Adrenal gland (tissue), 9 donors: ENCODE measurements at regions not wholly inside any gene's neighbourhood (a gene's known extent, or its start where the extent isn't known, plus 50 kb on each side); places are given as distances from the start of the nearest gene placed in this dataset.
"Not testable (repeated sequence)": the region's sequence is repeated elsewhere in the genome, so short reads cannot be mapped to it uniquely, and the experiment has no call there.

Experiments
- DNase-seq, 7 donors: peaks; one replicate each; pipeline ENCODE4 v3.0.0-alpha.2; 2019 to 2020
- H3K27ac ChIP-seq, 5 donors: fragments of 200-600 bp; sonication (generic) in 4 of 5; 1 replicate in 3 of 5; 2 replicates in 2 of 5; pipeline versions ENCODE4 v1.5.1 to v1.8.0; 2016 to 2020; ENCODE audit warnings: mild to moderate bottlenecking in 1 of 5
- H3K27me3 ChIP-seq: fragments of 200-600 bp; 2 replicates; pipeline ENCODE4 v1.8.0; 2021
- H3K36me3 ChIP-seq, 2 donors: fragments of 200-600 bp; replicated peaks in 1 of 2; 1 replicate in 1 of 2; 2 replicates in 1 of 2; pipeline versions ENCODE4 v1.5.1 to v1.8.0; 2018 to 2022
- H3K4me1 ChIP-seq, 2 donors: fragments of 200-600 bp; replicated peaks in 1 of 2; 1 replicate in 1 of 2; 2 replicates in 1 of 2; pipeline versions ENCODE4 v1.5.1 to v1.8.0; 2018 to 2021
- H3K4me3 ChIP-seq, 4 donors: fragments of 200-600 bp; sonication (generic) in 3 of 4; one replicate each; pipeline ENCODE4 v1.5.1; 2016 to 2018
- H3K9me3 ChIP-seq, 3 donors: fragments of 200-600 bp; sonication (generic) in 1 of 3; replicated peaks in 1 of 3; 1 replicate in 2 of 3; 2 replicates in 1 of 3; pipeline versions ENCODE4 v1.5.1 to v1.8.0; 2016 to 2021
- CTCF ChIP-seq, 6 experiments: fragments of 450-650 bp in 4 of 6; fragments of 200-600 bp in 2 of 6; sonication (generic) in 1 of 6; IDR thresholded peaks; 1 replicate in 5 of 6; 2 replicates in 1 of 6; pipeline versions ENCODE4 v1.5.1 to v1.8.0; 2016 to 2021; ENCODE audit warnings: antibody characterized with exemption in 6 of 6, mild to moderate bottlenecking in 2 of 6, moderate library complexity in 1 of 6
- POLR2A ChIP-seq, 2 donors: fragments of 450-650 bp; IDR thresholded peaks; one replicate each; pipeline ENCODE4 v1.6.1; 2017; ENCODE audit warnings: antibody characterized with exemption in 2 of 2, mild to moderate bottlenecking in 2 of 2, moderate library complexity in 1 of 2
- WGBS, 4 donors: extraction: QIAGEN DNeasy Blood & Tissue Kit in 2 of 4; methylation state at CpG; one replicate each; pipeline versions ENCODE4 v1.1.5 to v1.1.7; 2013 to 2017; 5-methylcytosine and 5-hydroxymethylcytosine counted together
- intact Hi-C, 2 donors: fragments of 100-400 bp; cut with DNase I; formaldehyde crosslinking; loops; one replicate each; pipeline versions ENCODE4 v1.14.1 to v1.15.0; 2022 to 2023
- donor health status: healthy with polysubstance abuse.
- donor health status: Bipolar disorder and iron deficiency.
- donor health status: DM: yes; HTN: yes; CAD: no.
- donor health status: DM: no; HTN: no; CAD: no.
- donor health status: DM: no; HTN: no; CAD: no.

GRCh38 chr12:58421990-58422389 is 480.6 kb downstream of the ATP23 start:
- Histone ChIP-seq H3K9me3 (no peaks in the 10 kb centered on the region), H3K4me3 (no peak overlapping the region), H3K27me3 (no peaks in the 10 kb centered on the region), H3K36me3 (no peaks in the 10 kb centered on the region), H3K4me1 (peaks cover 8 to 24% of the 10 kb centered on the region in 2 donors), H3K27ac (no peak overlapping the region)
- no peak for TF ChIP-seq POLR2A (IDR thresholded peaks at IDR 0.05)
- no peak for TF ChIP-seq CTCF (IDR thresholded peaks at IDR 0.05)
- WGBS, 4 donors: 62 to 98% (median 93%) methylated on average over 3 of the region's 3 CpGs
- intact Hi-C loops: no loop called here
- no peak for DNase-seq

GRCh38 chr12:58424735-58425392 is 483.5 kb downstream of the ATP23 start:
- 39 to 57% (median 54%) methylated on average over 1 of the region's 1 CpG for WGBS, 4 donors
- no peak for DNase-seq
- H3K27ac ChIP-seq: peak overlapping the region; percentile 33 to 82 (median 50)

GRCh38 chr12:58425481-58426392 is 484.4 kb downstream of the ATP23 start:
- Histone ChIP-seq H3K27me3 (no peaks in the 10 kb centered on the region), H3K36me3 (no peaks in the 10 kb centered on the region), H3K27ac (peak overlapping the region; percentile 33 to 82 (median 50)), H3K4me1 (peaks cover 8 to 24% of the 10 kb centered on the region in 2 donors), H3K4me3 (peak overlapping the region in 1 of 4 donors; percentile 4), H3K9me3 (no peaks in the 10 kb centered on the region)
- TF ChIP-seq POLR2A (IDR thresholded peaks at IDR 0.05) (no peak), CTCF (IDR thresholded peaks at IDR 0.05) (no peak)
- peak in 5 of 7 donors; percentile 17 to 56 (median 41) for DNase-seq
- intact Hi-C loops: no loop called here
- WGBS, 4 donors: 23 to 40% (median 35%) methylated on average over 5 to 6 of the region's 6 CpGs

More at GRCh38 chr12:58424735-58425392, 483.5 kb downstream of the ATP23 start:
- Histone ChIP-seq H3K4me1 (peaks cover 8 to 24% of the 10 kb centered on the region in 2 donors), H3K9me3 (no peaks in the 10 kb centered on the region), H3K27me3 (no peaks in the 10 kb centered on the region), H3K36me3 (no peaks in the 10 kb centered on the region), H3K4me3 (peak overlapping the region in 1 of 4 donors; percentile 4)
- intact Hi-C loops: no loop called here
- TF ChIP-seq POLR2A (IDR thresholded peaks at IDR 0.05): no peak
- TF ChIP-seq CTCF (IDR thresholded peaks at IDR 0.05): no peak

- intact Hi-C loops, H3K9me3 ChIP-seq, H3K27me3 ChIP-seq, H3K4me3 ChIP-seq, DNase-seq, H3K36me3 ChIP-seq: not testable (repeated sequence)
- H3K4me1 ChIP-seq: peaks cover 8 to 24% of the 10 kb centered on the region in 2 donors
- WGBS, 4 donors: 88 to 100% (median 89%) methylated on average over 1 to 3 of the region's 3 CpGs
- H3K27ac ChIP-seq: peak overlapping the region in 2 of 5 donors; percentile 58 to 82
These were observed 485.1 kb downstream of the ATP23 start for GRCh38 chr12:58426437-58426836.
